H1 (cell line): ENCODE measurements at regions not wholly inside any gene's neighbourhood (a gene's known extent, or its start where the extent isn't known, plus 50 kb on each side); places are given as distances from the start of the nearest gene placed in this dataset.

Source experiments
- CTCF ChIA-PET: fragments of 300-600 bp; sonication (Branson Sonifier 250); formaldehyde crosslinking; loops from one replicate; lab custom pipeline; 2021; ENCODE audit not compliant: partially characterized antibody; lab: Charles Lee
- POLR2A ChIA-PET: fragments of 300-600 bp; sonication (Branson Sonifier 250); formaldehyde crosslinking; loops from one replicate; lab custom pipeline; 2021; ENCODE audit warnings: inconsistent platforms; ENCODE audit not compliant: partially characterized antibody; lab: Charles Lee
- DNase-seq, 2 experiments: peaks; one replicate each; pipeline versions ENCODE4 v3.0.0 to v3.0.0-alpha.2; 2010 to 2022; ENCODE audit warnings: low spot score in 2 of 2, low read depth in 1 of 2, mixed read lengths in 1 of 2
- FAIRE-seq: peaks from 2 replicates; lab custom pipeline; 2011; peaks lifted over from hg19 to GRCh38; lab: Jason Lieb, UNC
- H2AFZ ChIP-seq: 2 replicates; pipeline ENCODE4 v1.8.1; 2012; ENCODE audit warnings: low read length, inconsistent platforms
- H2AK5ac ChIP-seq: 2 replicates; pipeline ENCODE4 v1.6.1; 2013; ENCODE audit warnings: low read depth, low read length
- H2BK120ac ChIP-seq: replicated peaks from 2 replicates; pipeline ENCODE3; 2013; ENCODE audit warnings: low read depth, low read length, inconsistent platforms
- H2BK12ac ChIP-seq: 2 replicates; pipeline ENCODE4 v1.6.1; 2013; ENCODE audit warnings: low read depth, low read length
- H2BK15ac ChIP-seq: 2 replicates; pipeline ENCODE4 v1.6.1; 2013; ENCODE audit warnings: low read length
- H2BK20ac ChIP-seq: 2 replicates; pipeline ENCODE4 v1.6.1; 2013; ENCODE audit warnings: low read length
- H2BK5ac ChIP-seq: 2 replicates; pipeline ENCODE4 v1.6.1; 2013; ENCODE audit warnings: low read depth, low read length
- H3K14ac ChIP-seq: 2 replicates; pipeline ENCODE4 v1.6.1; 2013; ENCODE audit warnings: inconsistent platforms; ENCODE audit not compliant: insufficient read length
- H3K18ac ChIP-seq: 2 replicates; pipeline ENCODE4 v1.6.1; 2013; ENCODE audit warnings: low read length; ENCODE audit errors: extremely low read depth
- H3K23ac ChIP-seq: 2 replicates; pipeline ENCODE4 v1.6.1; 2013; ENCODE audit warnings: inconsistent platforms; ENCODE audit not compliant: insufficient read length
- H3K23me2 ChIP-seq: 2 replicates; pipeline ENCODE4 v1.6.1; 2013; ENCODE audit warnings: low read depth, low read length
- H3K27ac ChIP-seq: 2 replicates; pipeline ENCODE4 v1.6.1; 2011; ENCODE audit warnings: low read depth, low read length, inconsistent platforms
- H3K27me3 ChIP-seq, 4 experiments: replicated peaks in 1 of 4; 1 replicate in 1 of 4; 2 replicates in 3 of 4; pipeline versions ENCODE4 v1.6.1 to v1.8.1; 2011 to 2013; ENCODE audit warnings: low read length in 3 of 4, mild to moderate bottlenecking in 3 of 4, inconsistent platforms in 2 of 4, mixed read lengths in 2 of 4, moderate library complexity in 1 of 4; ENCODE audit not compliant: control insufficient read depth in 3 of 4, insufficient read depth in 3 of 4; ENCODE audit errors: extremely low read depth in 1 of 4
- H3K36me3 ChIP-seq, 4 experiments: 2 replicates each; pipeline versions ENCODE4 v1.6.1 to v1.8.1; 2011 to 2013; ENCODE audit warnings: mild to moderate bottlenecking in 4 of 4, low read length in 3 of 4, moderate library complexity in 2 of 4, control low read depth in 1 of 4, inconsistent platforms in 1 of 4; ENCODE audit not compliant: insufficient read depth in 4 of 4, control insufficient read depth in 2 of 4
- H3K4ac ChIP-seq: replicated peaks from 2 replicates; pipeline ENCODE3; 2013; ENCODE audit warnings: low read length, low read depth, mixed read lengths, inconsistent platforms; ENCODE audit not compliant: insufficient read length
- H3K4me1 ChIP-seq, 4 experiments: replicated peaks in 1 of 4; 1 replicate in 1 of 4; 2 replicates in 3 of 4; pipeline versions ENCODE4 v1.6.1 to v1.8.1; 2011 to 2013; ENCODE audit warnings: low read length in 3 of 4, inconsistent platforms in 2 of 4, mixed read lengths in 1 of 4; ENCODE audit not compliant: insufficient read depth in 4 of 4, control insufficient read depth in 3 of 4
- H3K4me2 ChIP-seq, 2 experiments: 2 replicates each; pipeline versions ENCODE4 v1.6.1 to v1.8.1; 2011 to 2013; ENCODE audit warnings: low read depth in 2 of 2, low read length in 2 of 2, control low read depth in 1 of 2, inconsistent platforms in 1 of 2, mild to moderate bottlenecking in 1 of 2; ENCODE audit not compliant: insufficient read depth in 1 of 2
- H3K4me3 ChIP-seq, 4 experiments: fragments of 200-600, 300-600 bp in 1 of 4; sonication (generic), shearing (Covaris generic), sonication (Bioruptor Twin) in 1 of 4; 2 replicates each; pipeline versions ENCODE4 v1.5.1 to v1.8.1; 2011 to 2016; ENCODE audit warnings: low read length in 4 of 4, low read depth in 3 of 4, control low read depth in 2 of 4, inconsistent platforms in 2 of 4, mild to moderate bottlenecking in 2 of 4, mixed read lengths in 1 of 4, moderate library complexity in 1 of 4; ENCODE audit not compliant: insufficient read depth in 2 of 4; ENCODE audit errors: extremely low read depth in 1 of 4
- H3K56ac ChIP-seq: replicated peaks from 2 replicates; pipeline ENCODE3; 2013; ENCODE audit warnings: low read depth, mild to moderate bottlenecking, mixed read lengths, low read length, inconsistent platforms; ENCODE audit not compliant: insufficient read length
- H3K79me1 ChIP-seq: 2 replicates; pipeline ENCODE4 v1.6.1; 2013; ENCODE audit warnings: low read depth, low read length, control low read depth
- H3K79me2 ChIP-seq, 2 experiments: 2 replicates each; pipeline versions ENCODE4 v1.6.1 to v1.8.1; 2012 to 2013; ENCODE audit warnings: low read length in 2 of 2, mild to moderate bottlenecking in 2 of 2, inconsistent platforms in 1 of 2; ENCODE audit not compliant: insufficient read depth in 2 of 2, control insufficient read depth in 1 of 2
- H3K9ac ChIP-seq, 4 experiments: replicated peaks in 1 of 4; 1 replicate in 1 of 4; 2 replicates in 3 of 4; pipeline versions ENCODE4 v1.6.1 to v1.8.1; 2011 to 2013; ENCODE audit warnings: low read depth in 3 of 4, low read length in 3 of 4, control low read depth in 2 of 4, mild to moderate bottlenecking in 2 of 4, moderate library complexity in 2 of 4, inconsistent platforms in 1 of 4; ENCODE audit errors: extremely low read depth in 1 of 4
- H3K9me3 ChIP-seq, 2 experiments: 2 replicates each; pipeline versions ENCODE4 v1.6.1 to v1.8.1; 2012 to 2013; ENCODE audit warnings: mild to moderate bottlenecking in 2 of 2, moderate library complexity in 2 of 2, control low read depth in 1 of 2, inconsistent platforms in 1 of 2, low read depth in 1 of 2, low read length in 1 of 2, mixed read lengths in 1 of 2; ENCODE audit not compliant: insufficient read depth in 2 of 2
- H4K20me1 ChIP-seq, 2 experiments: replicated peaks in 1 of 2; 2 replicates each; pipeline versions ENCODE3 to v1.8.1; 2011 to 2013; ENCODE audit warnings: inconsistent platforms in 2 of 2, low read length in 2 of 2, mild to moderate bottlenecking in 1 of 2; ENCODE audit not compliant: insufficient read depth in 2 of 2, control insufficient read depth in 1 of 2
- H4K5ac ChIP-seq: 2 replicates; pipeline ENCODE4 v1.6.1; 2013; ENCODE audit warnings: low read length, low read depth, mixed read lengths, inconsistent platforms; ENCODE audit not compliant: insufficient read length
- H4K8ac ChIP-seq: 2 replicates; pipeline ENCODE4 v1.8.0; 2013; ENCODE audit warnings: mild to moderate bottlenecking, moderate library complexity, low read length, inconsistent platforms; ENCODE audit not compliant: insufficient read depth; ENCODE audit errors: extremely low read depth
- H4K91ac ChIP-seq: replicated peaks from 2 replicates; pipeline ENCODE3; 2013; ENCODE audit warnings: low read length, mixed read lengths, inconsistent platforms; ENCODE audit not compliant: insufficient read length
- POU5F1 ChIP-seq: IDR thresholded peaks from 2 replicates; pipeline ENCODE4 v1.6.1; 2011; ENCODE audit warnings: low read depth, mild to moderate bottlenecking, low read length, moderate library complexity
- WGBS, 2 experiments: shearing (Covaris generic) in 1 of 2; methylation state at CpG; one replicate each; pipeline versions ENCODE4 v1.1.6 to v1.1.7; 2013 to 2015; ENCODE audit warnings: low lambda C conversion rate in 2 of 2, mixed read lengths in 2 of 2, inconsistent platforms in 1 of 2, low coverage in 1 of 2, missing lambda C conversion rate in 1 of 2; ENCODE audit not compliant: insufficient replicate concordance in 2 of 2, insufficient coverage in 1 of 2, insufficient read length in 1 of 2; ENCODE audit errors: extremely low coverage in 1 of 2, missing lambda C conversion rate in 1 of 2; 5-methylcytosine and 5-hydroxymethylcytosine counted together

GRCh38 chr16:9438991-9439390, 347.5 kb downstream of the HAPSTR1 start:
- CTCF ChIA-PET = interaction anchor here (1.4 kb wide), 1 partner anchor 183 kb away, joined by 3 read pairs; no protein-coding TSS in a partner anchor
- TF ChIP-seq POU5F1 = no peak

More at GRCh38 chr16:9438991-9439390, 347.5 kb downstream of the HAPSTR1 start:
- Histone ChIP-seq H4K91ac (no peak overlapping the region), H3K79me1 (no peaks in the 10 kb centered on the region), H2BK120ac (no peak overlapping the region), H4K5ac (no peak overlapping the region), H3K23me2 (no peaks in the 10 kb centered on the region), H2BK20ac (0 out of 2 replicates have a peak overlapping the region, but pooled peaks have one; percentile 43), H3K4me3 (no peak overlapping the region), H3K23ac (no peak overlapping the region), H3K27me3 (no peaks in the 10 kb centered on the region), H3K4me2 (no peak overlapping the region), H3K36me3 (no peaks in the 10 kb centered on the region), H3K9me3 (no peaks in the 10 kb centered on the region), H2AK5ac (no peak overlapping the region), H3K14ac (no peak overlapping the region), H2BK15ac (no peak overlapping the region), H4K20me1 (no peaks in the 10 kb centered on the region), H2BK5ac (no peak overlapping the region), H3K56ac (no peak overlapping the region), H3K4me1 (peaks cover 6 to 14% (median 9%) of the 10 kb centered on the region in 4 experiments; a peak in 5 of 7 replicates), H3K9ac (no peak overlapping the region), H3K79me2 (no peaks in the 10 kb centered on the region), H3K18ac (no peak overlapping the region), H4K8ac (no peak overlapping the region), H2BK12ac (no peak overlapping the region), H3K27ac (no peak overlapping the region), H2AFZ (no peak overlapping the region), H3K4ac (no peak overlapping the region)
- 85% methylated on average over 1 of the region's 1 CpG; no CpG with 5 or more reads in 1 of the 2 experiments for WGBS, 2 experiments
- POLR2A ChIA-PET = no interaction called here
- DNase-seq = no peak
- FAIRE-seq = no peak
